Keratinocyte (primary cell): ENCODE measurements at regions not wholly inside any gene's neighbourhood (a gene's known extent, or its start where the extent isn't known, plus 50 kb on each side); places are given as distances from the start of the nearest gene placed in this dataset.
"Not testable (repeated sequence)": the region's sequence is repeated elsewhere in the genome, so short reads cannot be mapped to it uniquely, and the experiment has no call there.

Experiments used
- DNase-seq: peaks from one replicate; pipeline ENCODE4 v3.0.0-alpha.2; 2011; ENCODE audit warnings: low read depth, missing footprints, low spot score
- FAIRE-seq: peaks from 2 replicates; lab custom pipeline; 2011; peaks lifted over from hg19 to GRCh38; lab: Jason Lieb, UNC
- H2AFZ ChIP-seq: 2 replicates; pipeline ENCODE4 v1.6.0; 2012; ENCODE audit warnings: low read length, control low read depth, inconsistent platforms; ENCODE audit not compliant: control insufficient read depth
- H3K27ac ChIP-seq: 2 replicates; pipeline ENCODE4 v1.5.1; 2011; ENCODE audit warnings: low read length; ENCODE audit not compliant: control insufficient read depth, insufficient read depth
- H3K27me3 ChIP-seq: 3 replicates; pipeline ENCODE4 v1.6.0; 2011; ENCODE audit warnings: low read length; ENCODE audit not compliant: control insufficient read depth, insufficient read depth; ENCODE audit errors: extremely low read depth
- H3K36me3 ChIP-seq, 2 experiments: 2 replicates in 1 of 2; 3 replicates in 1 of 2; pipeline ENCODE4 v1.5.1; 2011; ENCODE audit warnings: low read length in 2 of 2, mild to moderate bottlenecking in 1 of 2; ENCODE audit not compliant: control insufficient read depth in 2 of 2, insufficient read depth in 2 of 2; ENCODE audit errors: extremely low read depth in 1 of 2
- H3K4me1 ChIP-seq: 3 replicates; pipeline ENCODE4 v1.5.1; 2011; ENCODE audit warnings: low read length; ENCODE audit not compliant: control insufficient read depth, insufficient read depth; ENCODE audit errors: extremely low read depth
- H3K4me2 ChIP-seq: 3 replicates; pipeline ENCODE4 v1.6.0; 2011; ENCODE audit warnings: low read depth, low read length; ENCODE audit not compliant: control insufficient read depth, insufficient read depth; ENCODE audit errors: extremely low read depth
- H3K4me3 ChIP-seq, 3 experiments: fragments of 200-600 bp in 1 of 3; sonication (generic) in 1 of 3; 2 replicates in 2 of 3; 3 replicates in 1 of 3; pipeline ENCODE4 v1.5.1; 2011 to 2016; ENCODE audit warnings: low read length in 3 of 3, mild to moderate bottlenecking in 3 of 3, control low read depth in 2 of 3, inconsistent platforms in 1 of 3, low read depth in 1 of 3, mixed read lengths in 1 of 3, mixed run types in 1 of 3, moderate library complexity in 1 of 3; ENCODE audit not compliant: control insufficient read depth in 2 of 3, insufficient read depth in 2 of 3; ENCODE audit errors: extremely low read depth in 1 of 3
- H3K79me2 ChIP-seq: 2 replicates; pipeline ENCODE4 v1.6.0; 2012; ENCODE audit warnings: low read length; ENCODE audit not compliant: control insufficient read depth, insufficient read depth
- H3K9ac ChIP-seq: 3 replicates; pipeline ENCODE4 v1.6.0; 2011; ENCODE audit warnings: low read length; ENCODE audit not compliant: control insufficient read depth, insufficient read depth; ENCODE audit errors: extremely low read depth
- H3K9me1 ChIP-seq: 3 replicates; pipeline ENCODE4 v1.6.0; 2011; ENCODE audit warnings: low read length; ENCODE audit not compliant: control insufficient read depth, insufficient read depth; ENCODE audit errors: extremely low read depth
- H3K9me3 ChIP-seq: 2 replicates; pipeline ENCODE4 v1.5.1; 2012; ENCODE audit warnings: low read depth, low read length; ENCODE audit not compliant: control insufficient read depth
- H4K20me1 ChIP-seq: 3 replicates; pipeline ENCODE4 v1.6.0; 2011; ENCODE audit warnings: low read length; ENCODE audit not compliant: control insufficient read depth, insufficient read depth; ENCODE audit errors: extremely low read depth
- CTCF ChIP-seq, 3 experiments: IDR thresholded peaks in 1 of 3; conservative IDR thresholded peaks in 1 of 3; optimal IDR thresholded peaks in 1 of 3; 2 replicates in 2 of 3; 3 replicates in 1 of 3; pipeline versions ENCODE3 to v1.5.1; 2011; ENCODE audit warnings: low read length in 3 of 3, mild to moderate bottlenecking in 3 of 3, moderate library complexity in 2 of 3, control low read depth in 1 of 3, inconsistent platforms in 1 of 3; ENCODE audit not compliant: insufficient read depth in 2 of 3; ENCODE audit errors: extremely low read depth in 1 of 3
- EZH2 ChIP-seq: IDR thresholded peaks from one replicate; pipeline ENCODE4 v1.6.1; 2012; ENCODE audit warnings: inconsistent platforms, mild to moderate bottlenecking, low read length, moderate library complexity
- dilution Hi-C: fragments of 300-500 bp; cut with MboI; formaldehyde crosslinking; loops from one replicate; pipeline ENCODE4 v1.7.0; 2020; ENCODE audit warnings: low sequenced_read_pairs; ENCODE audit not compliant: extremely low pct_ligation_motif_present

DNA sequence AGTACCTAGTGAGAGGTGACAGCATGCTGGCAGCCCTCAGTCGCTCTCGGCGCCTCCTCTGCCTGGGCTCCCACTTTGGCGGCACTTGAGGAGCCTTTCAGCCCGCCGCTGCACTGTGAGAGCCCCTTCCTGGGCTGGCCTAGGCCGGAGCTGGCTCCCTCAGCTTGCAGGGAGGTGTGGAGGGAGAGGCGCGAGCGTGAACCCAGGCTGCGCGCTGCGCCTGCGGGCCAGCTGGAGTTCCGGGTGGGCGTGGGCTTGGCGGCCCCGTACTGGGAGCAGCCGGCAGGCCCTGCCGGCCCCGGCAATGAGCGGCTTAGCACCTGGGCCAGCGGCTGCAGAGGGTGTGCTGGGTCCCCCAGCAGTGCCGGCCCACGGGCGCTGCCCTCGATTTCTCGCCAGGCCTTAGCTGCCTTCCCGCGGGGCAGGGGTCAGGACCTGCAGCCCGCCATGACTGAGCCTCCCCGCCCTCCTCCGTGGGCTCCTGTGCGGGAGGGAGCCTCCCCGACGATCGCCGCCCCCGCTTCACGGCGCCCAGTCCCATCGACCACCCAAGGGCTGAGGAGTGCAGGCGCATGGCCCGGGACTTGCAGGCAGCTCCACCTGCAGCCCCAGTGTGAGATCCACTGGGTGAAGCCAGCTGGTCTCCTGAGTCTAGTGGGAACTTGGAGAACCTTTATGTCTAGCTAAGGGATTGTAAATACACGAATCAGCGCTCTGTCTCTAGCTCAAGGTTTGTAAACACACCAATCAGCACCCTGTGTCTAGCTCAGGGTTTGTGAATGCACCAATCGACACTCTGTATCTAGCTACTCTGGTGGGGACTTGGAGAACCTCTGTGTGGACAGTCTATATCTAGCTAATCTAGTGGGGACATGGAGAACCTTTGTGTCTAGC, 1579.2 kb downstream of the SI start:
- H3K36me3 ChIP-seq, dilution Hi-C loops, H3K79me2 ChIP-seq, FAIRE-seq, H3K4me2 ChIP-seq, DNase-seq, H3K27me3 ChIP-seq, H3K4me3 ChIP-seq, H4K20me1 ChIP-seq, H3K27ac ChIP-seq, H3K9me1 ChIP-seq, H3K4me1 ChIP-seq, H2AFZ ChIP-seq, H3K9me3 ChIP-seq, H3K9ac ChIP-seq: not testable (repeated sequence)

- Histone ChIP-seq H3K4me2 (no peak overlapping the region), H3K36me3 (no peaks in the 10 kb centered on the region), H4K20me1 (no peaks in the 10 kb centered on the region), H3K27ac (no peak overlapping the region), H3K4me1 (no peaks in the 10 kb centered on the region), H3K9me1 (no peaks in the 10 kb centered on the region), H3K9ac (no peak overlapping the region), H3K4me3 (no peak overlapping the region), H3K79me2 (no peaks in the 10 kb centered on the region), H2AFZ (no peak overlapping the region), H3K9me3 (no peaks in the 10 kb centered on the region), H3K27me3 (no peaks in the 10 kb centered on the region)
- TF ChIP-seq EZH2 = no peak
- TF ChIP-seq CTCF (optimal IDR thresholded peaks at IDR 0.05 in 1 of 3, IDR thresholded peaks at IDR 0.05 in 1 of 3, conservative IDR thresholded peaks at IDR 0.05 in 1 of 3; ENCODE audit: extremely low read depth in 1 of 3, insufficient read depth in 2 of 3, low read length in 3 of 3) = no peak
- DNase-seq (no peak), FAIRE-seq (no peak)
- dilution Hi-C loops = no loop called here
Measured at GRCh38 chr3:163491714-163492113, 1586.6 kb downstream of the SI start.
